NOMO-1 treated with DMSO at 0.1 percent for 48 hours (cell line): ENCODE measurements at regions not wholly inside any gene's neighbourhood (a gene's known extent, or its start where the extent isn't known, plus 50 kb on each side); places are given as distances from the start of the nearest gene placed in this dataset.
A peak's percentile ranks its signal among the peaks of the same experiment; 100 is the strongest.
"Not testable (repeated sequence)": the region's sequence is repeated elsewhere in the genome, so short reads cannot be mapped to it uniquely, and the experiment has no call there.

Source experiments
- DNase-seq: peaks from one replicate; lab custom pipeline; 2025; ENCODE audit not compliant: unreplicated experiment; lab: John Stamatoyannopoulos, UW

GRCh38 chr6:155807243-155807642, 351.6 kb upstream of the NOX3 start:
- no peak for DNase-seq

GRCh38 chr6:155801046-155801445, 345.4 kb upstream of the NOX3 start:
- no peak for DNase-seq

- DNase-seq, result peak; percentile 6
Observed at GRCh38 chr6:155798876-155799275, 343.2 kb upstream of the NOX3 start.

GRCh38 chr6:155795173-155795796, 339.6 kb upstream of the NOX3 start:
- no peak for DNase-seq

- DNase-seq, result no peak
Observed at GRCh38 chr6:155791891-155792290, 336.3 kb upstream of the NOX3 start.

- DNase-seq, result no peak
Observed at GRCh38 chr6:155791186-155791585, 335.5 kb upstream of the NOX3 start.

GRCh38 chr6:155787168-155787567, 331.5 kb upstream of the NOX3 start:
- DNase-seq, result no peak

GRCh38 chr6:155786528-155786927, 330.9 kb upstream of the NOX3 start:
- no peak for DNase-seq

GRCh38 chr6:155782739-155783459, 327.3 kb upstream of the NOX3 start:
- no peak for DNase-seq

GRCh38 chr6:155782320-155782731, 326.7 kb upstream of the NOX3 start:
- no peak for DNase-seq

GRCh38 chr6:155779456-155779855, 323.8 kb upstream of the NOX3 start:
- no peak for DNase-seq

- DNase-seq, result no peak
Observed at GRCh38 chr6:155778336-155778735, 322.7 kb upstream of the NOX3 start.

GRCh38 chr6:155771822-155772221, 316.2 kb upstream of the NOX3 start:
- no peak for DNase-seq

- DNase-seq, result no peak
Observed at GRCh38 chr6:155770856-155771255, 315.2 kb upstream of the NOX3 start.

- DNase-seq, result no peak
Observed at GRCh38 chr6:155770313-155770712, 314.7 kb upstream of the NOX3 start.

GRCh38 chr6:155765275-155766194, 309.9 kb upstream of the NOX3 start:
- no peak for DNase-seq

GRCh38 chr6:155762649-155763048, 307.0 kb upstream of the NOX3 start:
- no peak for DNase-seq

- no peak for DNase-seq
Observed at GRCh38 chr6:155755452-155755851, 299.8 kb upstream of the NOX3 start.

- not testable (repeated sequence) for DNase-seq
Observed at GRCh38 chr6:155748778-155749177, 293.1 kb upstream of the NOX3 start.

- DNase-seq, result no peak
Observed at GRCh38 chr6:155747491-155747890, 291.9 kb upstream of the NOX3 start.

- no peak for DNase-seq
Observed at GRCh38 chr6:155740781-155741399, 285.3 kb upstream of the NOX3 start.
